MM.1S (cell line): ENCODE measurements at regions not wholly inside any gene's neighbourhood (a gene's known extent, or its start where the extent isn't known, plus 50 kb on each side); places are given as distances from the start of the nearest gene placed in this dataset.
"Not testable (repeated sequence)": the region's sequence is repeated elsewhere in the genome, so short reads cannot be mapped to it uniquely, and the experiment has no call there.

Experiments used
- EZH2 ChIP-seq: fragments of 300-600 bp; sonication (generic); optimal IDR thresholded peaks from 2 replicates; pipeline ENCODE3; 2017; ENCODE audit warnings: low read depth, mild to moderate bottlenecking, antibody characterized with exemption, low read length, mixed read lengths
- TF ChIP-seq, protein P1 (sequence below): fragments of 300-600 bp; sonication (generic); IDR thresholded peaks from 2 replicates; pipeline ENCODE4 v1.5.1; 2016; ENCODE audit warnings: antibody characterized with exemption, low read length, mixed read lengths

DNA sequence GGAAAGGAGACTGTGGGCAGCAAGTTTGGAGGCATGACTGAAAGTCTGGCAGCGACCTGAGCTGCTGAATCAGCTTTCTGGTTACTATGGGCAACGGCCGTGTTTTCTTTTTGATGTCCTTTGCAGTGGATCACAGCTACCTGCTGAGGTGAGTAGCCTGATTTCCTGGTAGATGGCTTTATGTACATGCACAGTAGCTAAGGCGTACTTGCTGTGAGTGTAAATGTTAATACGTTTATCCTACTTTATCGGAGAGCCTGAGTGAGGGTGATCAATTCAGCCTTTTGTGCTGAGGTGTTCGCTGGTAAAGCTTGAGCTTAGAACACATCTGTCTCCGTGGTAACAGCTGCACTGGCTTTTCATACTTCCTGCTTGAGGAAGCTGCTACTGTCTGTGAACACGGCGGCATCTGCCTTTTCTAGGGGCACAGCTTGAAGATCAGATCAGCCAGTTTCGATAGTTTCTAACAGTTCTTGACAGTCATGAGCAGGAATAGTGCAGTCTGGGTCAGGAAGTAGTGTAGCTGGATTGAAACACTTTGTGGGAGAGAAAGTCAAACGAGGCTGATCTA lies 129.6 kb downstream of the ART5 start:
- TF ChIP-seq, protein P1, sequence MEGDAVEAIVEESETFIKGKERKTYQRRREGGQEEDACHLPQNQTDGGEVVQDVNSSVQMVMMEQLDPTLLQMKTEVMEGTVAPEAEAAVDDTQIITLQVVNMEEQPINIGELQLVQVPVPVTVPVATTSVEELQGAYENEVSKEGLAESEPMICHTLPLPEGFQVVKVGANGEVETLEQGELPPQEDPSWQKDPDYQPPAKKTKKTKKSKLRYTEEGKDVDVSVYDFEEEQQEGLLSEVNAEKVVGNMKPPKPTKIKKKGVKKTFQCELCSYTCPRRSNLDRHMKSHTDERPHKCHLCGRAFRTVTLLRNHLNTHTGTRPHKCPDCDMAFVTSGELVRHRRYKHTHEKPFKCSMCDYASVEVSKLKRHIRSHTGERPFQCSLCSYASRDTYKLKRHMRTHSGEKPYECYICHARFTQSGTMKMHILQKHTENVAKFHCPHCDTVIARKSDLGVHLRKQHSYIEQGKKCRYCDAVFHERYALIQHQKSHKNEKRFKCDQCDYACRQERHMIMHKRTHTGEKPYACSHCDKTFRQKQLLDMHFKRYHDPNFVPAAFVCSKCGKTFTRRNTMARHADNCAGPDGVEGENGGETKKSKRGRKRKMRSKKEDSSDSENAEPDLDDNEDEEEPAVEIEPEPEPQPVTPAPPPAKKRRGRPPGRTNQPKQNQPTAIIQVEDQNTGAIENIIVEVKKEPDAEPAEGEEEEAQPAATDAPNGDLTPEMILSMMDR, result not testable (repeated sequence)
- not testable (repeated sequence) for TF ChIP-seq EZH2
